KMS-11 (cell line): ENCODE measurements at regions not wholly inside any gene's neighbourhood (a gene's known extent, or its start where the extent isn't known, plus 50 kb on each side); places are given as distances from the start of the nearest gene placed in this dataset.

Source experiments
- H2AFZ ChIP-seq: fragments of 200-600 bp; sonication (generic); 2 replicates; pipeline ENCODE4 v1.6.1; 2016; ENCODE audit warnings: antibody characterized with exemption, mixed run types, low read depth
- H3K27ac ChIP-seq: fragments of 200-600 bp; sonication (generic); 2 replicates; pipeline ENCODE4 v1.6.1; 2016; ENCODE audit warnings: mild to moderate bottlenecking, mixed run types
- H3K27me3 ChIP-seq: fragments of 200-600 bp; sonication (generic); 2 replicates; pipeline ENCODE4 v1.6.1; 2017; ENCODE audit warnings: mild to moderate bottlenecking, low read depth, mixed run types, moderate library complexity; ENCODE audit not compliant: insufficient read depth
- H3K36me3 ChIP-seq: fragments of 200-600 bp; sonication (generic); 2 replicates; pipeline ENCODE4 v1.6.1; 2017; ENCODE audit warnings: mild to moderate bottlenecking, mixed run types; ENCODE audit not compliant: insufficient read depth
- H3K4me1 ChIP-seq: fragments of 200-600 bp; sonication (generic); 2 replicates; pipeline ENCODE4 v1.6.1; 2016; ENCODE audit warnings: mild to moderate bottlenecking, low read depth, mixed run types; ENCODE audit not compliant: poor library complexity, severe bottlenecking
- H3K4me2 ChIP-seq: fragments of 200-600 bp; sonication (generic); 2 replicates; pipeline ENCODE4 v1.7.0; 2016; ENCODE audit warnings: mild to moderate bottlenecking, mixed run types
- H3K4me3 ChIP-seq: fragments of 200-600 bp; sonication (generic); IDR thresholded peaks from 2 replicates; pipeline ENCODE4 v1.6.1; 2017; ENCODE audit warnings: low read depth, low read length, mixed read lengths; ENCODE audit not compliant: insufficient read depth
- H3K79me2 ChIP-seq: fragments of 200-600 bp; sonication (generic); 2 replicates; pipeline ENCODE4 v1.6.1; 2016; ENCODE audit warnings: low read depth, mixed run types; ENCODE audit not compliant: insufficient read depth
- H3K9ac ChIP-seq: fragments of 200-600 bp; sonication (generic); 2 replicates; pipeline ENCODE4 v1.6.1; 2016; ENCODE audit warnings: mild to moderate bottlenecking, mixed run types
- H4K20me1 ChIP-seq: fragments of 200-600 bp; sonication (generic); 2 replicates; pipeline ENCODE4 v1.6.1; 2016; ENCODE audit warnings: mild to moderate bottlenecking, mixed run types; ENCODE audit not compliant: insufficient read depth
- CTCF ChIP-seq: fragments of 200-600 bp; sonication (generic); conservative IDR thresholded peaks from 2 replicates; pipeline ENCODE4 v1.6.1; 2017; ENCODE audit warnings: low read depth, mild to moderate bottlenecking, antibody characterized with exemption, low read length, moderate library complexity, mixed read lengths

GRCh38 chr7:153258686-153259085 is 499.1 kb downstream of the ACTR3B start:
- Histone ChIP-seq H3K4me3 (no peak overlapping the region), H2AFZ (no peak overlapping the region), H3K79me2 (no peaks in the 10 kb centered on the region), H3K9ac (no peak overlapping the region), H3K27ac (no peak overlapping the region), H3K36me3 (no peaks in the 10 kb centered on the region), H3K4me1 (no peaks in the 10 kb centered on the region), H3K4me2 (no peak overlapping the region), H3K27me3 (no peaks in the 10 kb centered on the region), H4K20me1 (no peaks in the 10 kb centered on the region)
- no peak for TF ChIP-seq CTCF

GRCh38 chr7:153276394-153276793 is 516.8 kb downstream of the ACTR3B start:
- Histone ChIP-seq H3K4me1 (peaks cover 37% of the 10 kb centered on the region), H3K79me2 (no peaks in the 10 kb centered on the region), H3K27ac (no peak overlapping the region), H3K9ac (no peak overlapping the region), H3K4me3 (no peak overlapping the region), H2AFZ (no peak overlapping the region), H3K4me2 (no peak overlapping the region), H3K36me3 (no peaks in the 10 kb centered on the region), H4K20me1 (no peaks in the 10 kb centered on the region), H3K27me3 (no peaks in the 10 kb centered on the region)
- TF ChIP-seq CTCF, result no peak

GRCh38 chr7:153286763-153287162 is 527.2 kb downstream of the ACTR3B start:
- Histone ChIP-seq H3K36me3 (no peaks in the 10 kb centered on the region), H2AFZ (no peak overlapping the region), H3K27me3 (no peaks in the 10 kb centered on the region), H3K4me1 (no peaks in the 10 kb centered on the region), H3K79me2 (no peaks in the 10 kb centered on the region), H4K20me1 (no peaks in the 10 kb centered on the region), H3K27ac (no peak overlapping the region), H3K4me3 (no peak overlapping the region), H3K4me2 (no peak overlapping the region), H3K9ac (no peak overlapping the region)
- TF ChIP-seq CTCF, result no peak

- Histone ChIP-seq H2AFZ (no peak overlapping the region), H3K27ac (no peak overlapping the region), H3K27me3 (no peaks in the 10 kb centered on the region), H3K4me2 (no peak overlapping the region), H4K20me1 (no peaks in the 10 kb centered on the region), H3K79me2 (no peaks in the 10 kb centered on the region), H3K4me3 (no peak overlapping the region), H3K9ac (no peak overlapping the region), H3K4me1 (no peaks in the 10 kb centered on the region), H3K36me3 (no peaks in the 10 kb centered on the region)
- no peak for TF ChIP-seq CTCF
Observed at GRCh38 chr7:153290066-153290465, 530.5 kb downstream of the ACTR3B start.

- no peak overlapping the region for H3K27ac ChIP-seq
- TF ChIP-seq CTCF, result no peak
- no peak overlapping the region for H2AFZ ChIP-seq
- no peaks in the 10 kb centered on the region for H3K27me3 ChIP-seq
- no peak overlapping the region for H3K4me2 ChIP-seq
- H3K36me3 ChIP-seq, result no peaks in the 10 kb centered on the region
- H3K9ac ChIP-seq, result no peak overlapping the region
- no peak overlapping the region for H3K4me3 ChIP-seq
- no peaks in the 10 kb centered on the region for H3K79me2 ChIP-seq
- H3K4me1 ChIP-seq, result no peaks in the 10 kb centered on the region
- H4K20me1 ChIP-seq, result no peaks in the 10 kb centered on the region
Observed at GRCh38 chr7:153297141-153297540, 537.6 kb downstream of the ACTR3B start.
